ENCODE measurements at regions not wholly inside any gene's neighbourhood (a gene's known extent, or its start where the extent isn't known, plus 50 kb on each side); places are given as distances from the start of the nearest gene placed in this dataset.

- H3K9me3 ChIP-seq (ENCODE audit: control insufficient read depth, insufficient read depth, low read depth, low read length), result no peaks in the 10 kb centered on the region
- no peaks in the 10 kb centered on the region for H3K36me3 ChIP-seq (ENCODE audit: control insufficient read depth, insufficient read depth, low read length)
- no peak overlapping the region for H3K4me3 ChIP-seq (ENCODE audit: low read depth in 2 of 2, low read length in 2 of 2)
- intact Hi-C loops (cut with micrococcal nuclease; ENCODE audit: unreplicated experiment), result no loop called here
- in situ Hi-C loops (cut with HindIII; ENCODE audit: low pct_unique_long_range_greater_than_20kb, low sequenced_read_pairs), result no loop called here
- POLR2A ChIA-PET, result no interaction called here
- CTCF ChIA-PET, result no interaction called here
- BruUV-seq (replicated peaks), result no TSS peak
- no peak overlapping the region for H3K27ac ChIP-seq (ENCODE audit: low read length)
- DNase-seq (ENCODE audit: low read depth, low spot score), result no peak
- no peaks in the 10 kb centered on the region for H3K4me1 ChIP-seq (ENCODE audit: control insufficient read depth, insufficient read depth, low read length)
- no peak for ATAC-seq
- no peaks in the 10 kb centered on the region for H3K27me3 ChIP-seq (ENCODE audit: control insufficient read depth, insufficient read depth, low read length)
- TF ChIP-seq REST (IDR thresholded peaks at IDR 0.05; ENCODE audit: insufficient read depth in 1 of 2, low read depth in 2 of 2, low read length in 1 of 2) (no peak), TCF7L2 (IDR thresholded peaks at IDR 0.05; ENCODE audit: low read depth, low read length) (no peak), SIN3A (IDR thresholded peaks at IDR 0.05; ENCODE audit: borderline replicate concordance, insufficient read depth, low read depth, low read length) (no peak), POLR2AphosphoS5 (IDR thresholded peaks at IDR 0.05; ENCODE audit: low read depth, low read length) (no peak), CTCF (IDR thresholded peaks at IDR 0.05) (no peak)
These were observed 78.2 kb downstream of the FAT3 start for GRCh38 chr11:92302770-92303169.

- ChIA-PET CTCF (no interaction called here), POLR2A (no interaction called here)
- Histone ChIP-seq H3K4me1 (ENCODE audit: control insufficient read depth, insufficient read depth, low read length) (no peaks in the 10 kb centered on the region), H3K27me3 (ENCODE audit: control insufficient read depth, insufficient read depth, low read length) (no peaks in the 10 kb centered on the region), H3K36me3 (ENCODE audit: control insufficient read depth, insufficient read depth, low read length) (no peaks in the 10 kb centered on the region), H3K9me3 (ENCODE audit: control insufficient read depth, insufficient read depth, low read depth, low read length) (no peaks in the 10 kb centered on the region), H3K4me3 (ENCODE audit: low read depth in 2 of 2, low read length in 2 of 2) (no peak overlapping the region), H3K27ac (ENCODE audit: low read length) (no peak overlapping the region)
- ATAC-seq (no peak), DNase-seq (ENCODE audit: low read depth, low spot score) (no peak)
- intact Hi-C loops (cut with micrococcal nuclease; ENCODE audit: unreplicated experiment) (no loop called here), in situ Hi-C loops (cut with HindIII; ENCODE audit: low pct_unique_long_range_greater_than_20kb, low sequenced_read_pairs) (no loop called here)
- TF ChIP-seq REST (IDR thresholded peaks at IDR 0.05; ENCODE audit: insufficient read depth in 1 of 2, low read depth in 2 of 2, low read length in 1 of 2), result no peak
- TF ChIP-seq CTCF (IDR thresholded peaks at IDR 0.05), result no peak
- no peak for TF ChIP-seq POLR2AphosphoS5 (IDR thresholded peaks at IDR 0.05; ENCODE audit: low read depth, low read length)
- TF ChIP-seq TCF7L2 (IDR thresholded peaks at IDR 0.05; ENCODE audit: low read depth, low read length), result no peak
- TF ChIP-seq SIN3A (IDR thresholded peaks at IDR 0.05; ENCODE audit: borderline replicate concordance, insufficient read depth, low read depth, low read length), result no peak
- no TSS peak for BruUV-seq (replicated peaks)
These were observed 79.7 kb downstream of the FAT3 start for GRCh38 chr11:92304271-92304670.

Data from Panc1 (cell line).